ENCODE measurements at regions not wholly inside any gene's neighbourhood (a gene's known extent, or its start where the extent isn't known, plus 50 kb on each side); places are given as distances from the start of the nearest gene placed in this dataset.

GRCh38 chr5:167530548-167530947 lies 760.9 kb upstream of the WWC1 start:
- TF ChIP-seq POLR2A (IDR thresholded peaks at IDR 0.05; ENCODE audit: low read length) (no peak), GATA1 (IDR thresholded peaks at IDR 0.05; ENCODE audit: low read depth, low read length) (no peak)
